ENCODE measurements at regions not wholly inside any gene's neighbourhood (a gene's known extent, or its start where the extent isn't known, plus 50 kb on each side); places are given as distances from the start of the nearest gene placed in this dataset.
"Not testable (repeated sequence)": the region's sequence is repeated elsewhere in the genome, so short reads cannot be mapped to it uniquely, and the experiment has no call there.

DNA sequence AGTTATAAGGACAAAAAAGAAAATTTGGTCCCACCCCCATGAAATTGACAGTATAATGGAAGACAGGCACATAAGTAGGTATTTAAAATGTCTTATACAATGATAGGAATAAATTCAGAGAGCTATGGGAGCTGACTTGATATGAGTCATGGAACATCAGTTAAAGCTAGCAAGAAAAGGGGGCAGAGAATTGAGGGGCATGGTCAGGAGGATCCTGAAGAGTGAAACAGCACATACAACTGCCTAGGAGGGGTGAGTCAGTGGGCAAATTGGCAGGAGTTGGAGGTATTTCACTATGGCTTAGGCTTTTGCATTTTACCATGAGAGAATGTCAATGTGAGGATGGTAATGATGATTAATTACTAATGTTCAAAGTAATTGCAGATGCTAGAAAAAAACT, 95.4 kb upstream of the BANK1 start:
- Mint-ChIP-seq H3K9me3 (no peaks in the 10 kb centered on the region), H3K36me3 (ENCODE audit: low read depth) (no peaks in the 10 kb centered on the region), H3K27me3 (no peaks in the 10 kb centered on the region), H3K4me1 (ENCODE audit: low read depth) (peaks cover 15% of the 10 kb centered on the region), H3K4me3 (no peak overlapping the region), H3K27ac (no peak overlapping the region)
- intact Hi-C loops (cut with micrococcal nuclease): no loop called here

DNA sequence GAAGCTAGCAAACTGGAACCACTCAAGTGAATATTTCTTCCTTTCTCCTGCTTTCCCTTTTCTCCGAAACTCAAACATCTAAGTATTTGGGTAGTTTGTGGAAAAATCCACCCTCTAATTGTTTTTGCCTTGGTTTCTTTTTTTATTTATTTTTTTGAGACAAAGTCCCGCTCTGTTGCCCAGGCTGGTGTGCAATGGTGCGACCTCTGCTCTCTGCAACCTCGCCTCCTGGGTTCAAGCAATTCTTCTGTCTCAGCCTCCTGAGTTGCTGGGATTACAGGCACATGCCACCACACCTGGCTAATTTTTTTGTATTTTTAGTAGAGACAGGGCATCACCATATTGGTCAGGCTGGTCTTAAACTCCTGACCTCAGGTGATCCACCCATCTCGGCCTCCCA, 96.1 kb upstream of the BANK1 start:
- H3K27ac Mint-ChIP-seq; H3K36me3 Mint-ChIP-seq (ENCODE audit: low read depth); intact Hi-C loops (cut with micrococcal nuclease); H3K4me3 Mint-ChIP-seq; H3K9me3 Mint-ChIP-seq; H3K27me3 Mint-ChIP-seq: not testable (repeated sequence)
- H3K4me1 Mint-ChIP-seq (ENCODE audit: low read depth): peaks cover 10% of the 10 kb centered on the region

DNA sequence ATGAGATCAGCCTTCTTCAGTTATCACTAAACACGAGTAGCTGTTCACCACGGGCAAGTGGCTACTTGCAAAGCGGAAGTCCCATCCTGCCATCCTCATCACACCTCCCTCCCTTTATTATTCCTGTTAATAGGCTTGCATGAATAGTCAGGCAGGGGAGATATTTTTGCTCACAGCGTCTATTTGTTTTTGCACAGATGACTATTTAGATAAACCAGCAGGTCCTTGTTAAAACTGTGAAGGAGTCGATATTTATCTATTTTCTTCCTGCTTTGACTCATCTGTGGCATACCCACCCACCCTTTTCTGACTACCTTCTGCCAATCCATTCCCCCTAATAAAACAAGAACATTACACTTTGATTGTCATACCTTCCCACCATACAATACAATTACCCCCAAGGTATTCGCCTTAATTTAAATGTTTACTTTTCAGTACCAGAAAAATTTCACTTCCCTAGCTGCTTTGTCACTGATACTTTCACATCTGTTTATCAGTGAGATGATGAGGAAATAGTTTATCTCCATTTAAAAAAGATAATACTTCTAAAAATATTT, 96.6 kb upstream of the BANK1 start:
- H3K27me3 Mint-ChIP-seq: no peaks in the 10 kb centered on the region
- no peak overlapping the region for H3K27ac Mint-ChIP-seq
- intact Hi-C loops (cut with micrococcal nuclease): no loop called here
- H3K4me3 Mint-ChIP-seq: no peak overlapping the region
- no peaks in the 10 kb centered on the region for H3K36me3 Mint-ChIP-seq (ENCODE audit: low read depth)
- H3K9me3 Mint-ChIP-seq: no peaks in the 10 kb centered on the region
- peaks cover 10% of the 10 kb centered on the region for H3K4me1 Mint-ChIP-seq (ENCODE audit: low read depth)

- H3K36me3 Mint-ChIP-seq (ENCODE audit: low read depth): no peaks in the 10 kb centered on the region
- intact Hi-C loops (cut with micrococcal nuclease): no loop called here
- no peak overlapping the region for H3K27ac Mint-ChIP-seq
Measured at GRCh38 chr4:101689220-101689619, 101.3 kb upstream of the BANK1 start.

DNA sequence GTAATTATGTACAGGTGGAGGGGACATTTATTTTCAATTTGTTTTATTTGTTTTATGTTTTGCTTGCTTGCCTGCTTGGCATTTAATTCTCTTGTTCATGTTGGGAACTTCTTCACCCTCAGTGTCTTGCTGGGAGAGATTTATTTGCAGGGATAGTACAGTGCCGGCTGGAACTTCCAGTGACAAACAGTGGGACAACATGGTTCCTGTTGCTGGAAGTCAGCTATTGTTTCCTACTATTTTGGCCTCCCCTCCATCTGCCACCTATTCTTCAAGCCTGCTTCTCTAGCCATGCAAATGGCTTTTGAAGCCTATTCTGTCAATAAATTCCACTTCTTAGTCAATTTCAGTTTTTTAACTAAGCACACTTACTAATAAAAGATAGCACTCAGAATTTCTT, 105.4 kb upstream of the BANK1 start:
- Mint-ChIP-seq H3K4me3 (no peak overlapping the region), H3K27ac (no peak overlapping the region), H3K27me3 (no peaks in the 10 kb centered on the region), H3K4me1 (ENCODE audit: low read depth) (no peaks in the 10 kb centered on the region), H3K36me3 (ENCODE audit: low read depth) (no peaks in the 10 kb centered on the region), H3K9me3 (no peaks in the 10 kb centered on the region)
- intact Hi-C loops (cut with micrococcal nuclease): no loop called here

More at GRCh38 chr4:101689220-101689619, 101.3 kb upstream of the BANK1 start:
- Mint-ChIP-seq H3K9me3 (no peaks in the 10 kb centered on the region), H3K27me3 (no peaks in the 10 kb centered on the region), H3K4me1 (ENCODE audit: low read depth) (peaks cover 6% of the 10 kb centered on the region), H3K4me3 (no peak overlapping the region)

GRCh38 chr4:101682946-101683345, 107.6 kb upstream of the BANK1 start:
- Mint-ChIP-seq H3K9me3 (no peaks in the 10 kb centered on the region), H3K27me3 (no peaks in the 10 kb centered on the region), H3K4me3 (no peak overlapping the region), H3K36me3 (ENCODE audit: low read depth) (no peaks in the 10 kb centered on the region), H3K27ac (no peak overlapping the region), H3K4me1 (ENCODE audit: low read depth) (no peaks in the 10 kb centered on the region)
- intact Hi-C loops (cut with micrococcal nuclease): no loop called here

GRCh38 chr4:101678180-101678579, 112.3 kb upstream of the BANK1 start:
- H3K36me3 Mint-ChIP-seq (ENCODE audit: low read depth): no peaks in the 10 kb centered on the region
- intact Hi-C loops (cut with micrococcal nuclease): no loop called here
- H3K4me3 Mint-ChIP-seq: no peak overlapping the region
- H3K9me3 Mint-ChIP-seq: no peaks in the 10 kb centered on the region
- H3K4me1 Mint-ChIP-seq (ENCODE audit: low read depth): no peaks in the 10 kb centered on the region
- no peak overlapping the region for H3K27ac Mint-ChIP-seq
- H3K27me3 Mint-ChIP-seq: no peaks in the 10 kb centered on the region

DNA sequence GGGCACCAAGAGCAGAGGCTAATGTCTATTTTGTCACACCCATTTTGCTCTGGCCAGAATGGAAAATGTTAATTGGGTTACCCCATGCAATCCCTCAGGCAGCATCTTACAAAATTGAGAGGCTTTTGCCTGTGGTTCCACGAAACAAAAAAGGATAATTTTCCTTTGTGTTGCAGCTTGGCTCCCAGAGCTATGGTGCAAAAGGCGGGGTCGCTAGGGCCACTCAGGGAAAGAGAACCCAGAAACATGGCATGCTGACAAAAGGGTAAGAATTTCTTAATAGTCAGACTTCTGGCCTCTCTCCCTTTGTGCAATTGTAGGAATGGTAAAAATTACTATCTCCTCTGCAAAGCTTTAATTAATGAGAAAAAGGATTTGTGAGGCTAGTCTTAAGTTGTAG, 119.6 kb upstream of the BANK1 start:
- no peak overlapping the region for H3K4me3 Mint-ChIP-seq
- H3K27me3 Mint-ChIP-seq: no peaks in the 10 kb centered on the region
- intact Hi-C loops (cut with micrococcal nuclease): no loop called here
- no peak overlapping the region for H3K27ac Mint-ChIP-seq
- no peaks in the 10 kb centered on the region for H3K9me3 Mint-ChIP-seq
- H3K4me1 Mint-ChIP-seq (ENCODE audit: low read depth): no peaks in the 10 kb centered on the region
- no peaks in the 10 kb centered on the region for H3K36me3 Mint-ChIP-seq (ENCODE audit: low read depth)

DNA sequence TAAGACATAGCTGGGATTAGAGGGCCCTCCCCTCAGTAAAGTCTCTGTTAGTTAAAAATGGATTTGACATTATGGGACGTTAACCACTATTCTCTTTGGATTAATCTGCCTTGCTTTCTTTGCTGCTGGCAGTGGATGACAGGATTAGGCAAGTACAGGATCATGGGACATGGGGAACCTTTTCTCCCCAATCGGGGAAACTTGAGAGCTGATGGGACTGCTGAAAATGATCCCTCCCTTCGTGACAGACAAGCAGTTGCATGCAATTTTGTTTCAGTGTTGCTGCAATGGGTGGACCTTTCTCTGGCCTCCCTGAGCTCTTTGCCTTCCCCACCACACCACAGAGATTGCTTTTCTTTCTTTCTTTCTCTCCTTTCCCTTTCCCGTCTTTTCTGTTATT, 120.2 kb upstream of the BANK1 start:
- Mint-ChIP-seq H3K4me3 (no peak overlapping the region), H3K4me1 (ENCODE audit: low read depth) (no peaks in the 10 kb centered on the region), H3K27ac (no peak overlapping the region), H3K36me3 (ENCODE audit: low read depth) (no peaks in the 10 kb centered on the region), H3K9me3 (no peaks in the 10 kb centered on the region), H3K27me3 (no peaks in the 10 kb centered on the region)
- intact Hi-C loops (cut with micrococcal nuclease): no loop called here

- intact Hi-C loops (cut with micrococcal nuclease): no loop called here
- H3K9me3 Mint-ChIP-seq: no peaks in the 10 kb centered on the region
- H3K4me3 Mint-ChIP-seq: no peak overlapping the region
- H3K36me3 Mint-ChIP-seq (ENCODE audit: low read depth): no peaks in the 10 kb centered on the region
- H3K27ac Mint-ChIP-seq: no peak overlapping the region
- no peaks in the 10 kb centered on the region for H3K27me3 Mint-ChIP-seq
- H3K4me1 Mint-ChIP-seq (ENCODE audit: low read depth): no peaks in the 10 kb centered on the region
Measured at GRCh38 chr4:101669832-101670188, 120.7 kb upstream of the BANK1 start.

GRCh38 chr4:101669138-101669831, 121.2 kb upstream of the BANK1 start:
- intact Hi-C loops (cut with micrococcal nuclease): no loop called here
- H3K27ac Mint-ChIP-seq: no peak overlapping the region

GRCh38 chr4:101667348-101667747, 123.2 kb upstream of the BANK1 start:
- no peak overlapping the region for H3K4me3 Mint-ChIP-seq
- no peak overlapping the region for H3K27ac Mint-ChIP-seq
- intact Hi-C loops (cut with micrococcal nuclease): no loop called here
- H3K36me3 Mint-ChIP-seq (ENCODE audit: low read depth): no peaks in the 10 kb centered on the region
- H3K4me1 Mint-ChIP-seq (ENCODE audit: low read depth): no peaks in the 10 kb centered on the region
- no peaks in the 10 kb centered on the region for H3K27me3 Mint-ChIP-seq
- H3K9me3 Mint-ChIP-seq: no peaks in the 10 kb centered on the region

More at GRCh38 chr4:101669138-101669831, 121.2 kb upstream of the BANK1 start:
- H3K9me3 Mint-ChIP-seq: no peaks in the 10 kb centered on the region
- no peaks in the 10 kb centered on the region for H3K27me3 Mint-ChIP-seq
- H3K4me1 Mint-ChIP-seq (ENCODE audit: low read depth): no peaks in the 10 kb centered on the region
- H3K4me3 Mint-ChIP-seq: no peak overlapping the region
- no peaks in the 10 kb centered on the region for H3K36me3 Mint-ChIP-seq (ENCODE audit: low read depth)

DNA sequence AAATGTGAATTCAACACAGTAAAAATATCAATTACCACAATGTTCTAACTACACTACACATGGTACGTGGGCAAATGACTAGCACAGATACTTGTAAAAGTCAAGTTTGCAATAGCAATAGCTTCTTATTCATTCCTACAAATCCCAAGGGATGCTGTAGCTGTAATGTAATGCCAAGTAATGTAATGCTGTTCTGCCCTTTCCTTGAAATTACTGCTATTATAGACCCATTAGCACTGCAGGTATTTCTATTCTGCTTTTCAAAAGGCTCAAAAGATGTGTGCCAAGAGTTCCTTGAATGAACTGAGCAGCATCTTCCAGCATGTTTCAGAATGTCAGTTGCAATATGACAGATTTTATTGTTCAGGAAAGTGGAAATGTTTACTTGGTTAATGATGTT, 129.9 kb upstream of the BANK1 start:
- Mint-ChIP-seq H3K9me3 (no peaks in the 10 kb centered on the region), H3K4me1 (ENCODE audit: low read depth) (no peaks in the 10 kb centered on the region), H3K4me3 (no peak overlapping the region), H3K27me3 (peaks cover 2% of the 10 kb centered on the region), H3K27ac (no peak overlapping the region), H3K36me3 (ENCODE audit: low read depth) (no peaks in the 10 kb centered on the region)
- intact Hi-C loops (cut with micrococcal nuclease): no loop called here

GRCh38 chr4:101655857-101656256, 134.7 kb upstream of the BANK1 start:
- peaks cover 2% of the 10 kb centered on the region for H3K27me3 Mint-ChIP-seq
- no peaks in the 10 kb centered on the region for H3K36me3 Mint-ChIP-seq (ENCODE audit: low read depth)
- no peak overlapping the region for H3K27ac Mint-ChIP-seq
- intact Hi-C loops (cut with micrococcal nuclease): no loop called here
- H3K4me1 Mint-ChIP-seq (ENCODE audit: low read depth): no peaks in the 10 kb centered on the region
- H3K9me3 Mint-ChIP-seq: no peaks in the 10 kb centered on the region
- no peak overlapping the region for H3K4me3 Mint-ChIP-seq

GRCh38 chr4:101655005-101655404, 135.5 kb upstream of the BANK1 start:
- no peaks in the 10 kb centered on the region for H3K36me3 Mint-ChIP-seq (ENCODE audit: low read depth)
- H3K4me1 Mint-ChIP-seq (ENCODE audit: low read depth): no peaks in the 10 kb centered on the region
- H3K4me3 Mint-ChIP-seq: no peak overlapping the region
- intact Hi-C loops (cut with micrococcal nuclease): no loop called here
- H3K27ac Mint-ChIP-seq: no peak overlapping the region
- H3K27me3 Mint-ChIP-seq: no peaks in the 10 kb centered on the region
- no peaks in the 10 kb centered on the region for H3K9me3 Mint-ChIP-seq
